HEK293T (cell line): ENCODE measurements at regions not wholly inside any gene's neighbourhood (a gene's known extent, or its start where the extent isn't known, plus 50 kb on each side); places are given as distances from the start of the nearest gene placed in this dataset.

ENCODE experiments used
- PKNOX1 ChIP-seq: fragments of 450-650 bp; IDR thresholded peaks from 2 replicates; pipeline ENCODE4 v1.6.1; 2016
- SP1 ChIP-seq: fragments of 450-650 bp; IDR thresholded peaks from 2 replicates; pipeline ENCODE4 v1.6.1; 2017

- TF ChIP-seq PKNOX1, result no peak
- no peak for TF ChIP-seq SP1
Measured at GRCh38 chr13:89878904-89879303, 1468.6 kb upstream of the MIR17HG start.
